GM19324 (cell line): ENCODE measurements at regions not wholly inside any gene's neighbourhood (a gene's known extent, or its start where the extent isn't known, plus 50 kb on each side); places are given as distances from the start of the nearest gene placed in this dataset.
"Not testable (repeated sequence)": the region's sequence is repeated elsewhere in the genome, so short reads cannot be mapped to it uniquely, and the experiment has no call there.

ENCODE experiments used
- ATAC-seq: cut with Tn5 transposase; IDR thresholded peaks from one replicate; pipeline ENCODE4 v1.9.1; 2021; ENCODE audit warnings: mild to moderate bottlenecking, moderate library complexity; ENCODE audit not compliant: unreplicated experiment, low FRiP score

DNA sequence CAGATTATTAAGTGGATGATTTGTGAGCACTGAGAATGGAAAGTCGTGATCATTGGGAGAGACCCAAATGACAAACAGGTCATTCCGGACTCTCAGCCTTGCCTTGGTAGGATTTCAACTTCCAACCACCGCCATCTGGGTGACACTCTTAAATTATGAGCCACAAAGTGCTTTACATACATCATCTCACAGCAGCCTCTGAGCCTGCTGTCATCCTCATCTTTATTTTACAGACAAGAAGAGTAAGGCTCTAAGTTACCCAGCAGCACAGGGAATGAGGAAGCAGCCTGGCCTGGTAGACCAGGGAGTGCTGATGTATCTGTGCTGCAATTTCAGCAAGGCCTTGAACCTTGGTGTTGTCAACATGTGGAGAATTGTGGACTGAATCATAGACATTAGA is 105.8 kb upstream of the TRIM2 start:
- no peak for ATAC-seq

DNA sequence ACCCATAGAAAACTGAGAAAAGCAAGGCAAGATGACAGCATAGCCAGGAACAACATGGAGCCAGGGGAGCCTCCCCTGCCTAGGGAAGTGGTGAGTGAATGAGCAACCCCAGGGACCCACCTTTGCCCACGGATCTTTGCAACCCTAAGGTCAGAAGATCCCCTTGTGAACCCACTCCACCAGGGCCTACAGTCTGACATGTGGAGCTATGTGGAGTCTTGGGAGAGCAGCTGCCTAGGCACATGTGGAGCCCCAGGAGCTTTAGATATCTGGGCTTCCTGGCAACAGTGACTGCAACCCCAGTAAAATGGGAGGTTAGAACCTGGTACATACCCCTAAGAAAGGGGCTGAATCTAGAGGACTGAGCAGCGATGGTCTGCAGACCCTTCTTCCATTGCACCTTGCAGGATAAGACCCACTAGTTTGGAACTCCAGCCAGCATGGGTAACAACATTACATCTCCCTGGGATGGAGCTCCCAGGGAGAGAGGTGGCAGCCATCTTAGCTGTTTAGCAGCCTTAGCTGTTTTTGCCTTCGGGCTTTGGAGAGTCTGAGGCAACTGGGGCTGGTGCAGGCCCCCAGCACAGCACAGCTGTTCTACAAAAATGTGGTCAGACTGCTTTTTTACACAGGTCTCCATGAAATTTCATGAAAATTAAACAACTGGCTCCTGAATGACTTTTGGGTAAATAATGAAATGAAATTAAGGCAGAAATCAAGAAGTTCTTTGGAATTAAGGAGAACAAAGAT is 104.7 kb upstream of the TRIM2 start:
- no peak for ATAC-seq

DNA sequence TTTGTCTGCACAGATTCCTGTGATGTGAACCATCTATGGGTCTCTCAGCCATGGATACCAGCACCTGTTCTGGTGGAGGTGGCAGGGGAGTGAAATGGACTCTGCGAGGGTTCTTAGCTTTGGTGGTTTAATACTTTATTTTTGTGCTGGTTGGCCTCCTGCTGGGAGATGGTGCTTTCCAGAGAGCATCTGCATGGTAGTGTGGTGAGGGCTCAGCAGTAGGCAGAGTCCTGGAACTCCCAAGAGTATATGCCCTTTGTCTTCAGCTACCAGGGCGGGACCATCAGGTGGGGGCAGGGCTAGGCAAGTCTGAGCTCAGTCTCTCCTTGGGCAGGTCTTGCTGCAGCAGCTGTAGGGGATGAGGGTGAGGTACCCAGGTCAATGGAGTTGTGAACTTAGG is 97.5 kb upstream of the TRIM2 start:
- not testable (repeated sequence) for ATAC-seq

DNA sequence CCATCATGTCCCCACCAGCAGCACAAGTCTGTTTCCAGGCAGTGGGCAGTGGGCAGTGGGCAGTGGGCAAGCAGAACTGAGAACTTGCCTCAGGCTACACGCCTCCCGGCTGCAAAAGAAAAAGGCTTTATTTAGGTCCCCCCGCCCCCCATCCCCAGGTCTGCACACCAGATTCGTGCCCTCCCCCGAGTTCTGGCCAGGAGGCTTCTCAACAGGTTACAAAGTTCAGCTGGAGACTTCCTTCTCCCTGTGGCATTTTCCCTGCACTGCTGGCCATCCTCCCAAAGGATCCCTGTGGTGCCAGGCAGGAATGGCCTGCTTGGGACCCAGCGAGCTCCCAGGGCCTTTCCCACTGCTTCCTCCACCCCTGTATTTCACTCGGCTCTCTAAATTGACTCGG is 97.0 kb upstream of the TRIM2 start:
- ATAC-seq: no peak

DNA sequence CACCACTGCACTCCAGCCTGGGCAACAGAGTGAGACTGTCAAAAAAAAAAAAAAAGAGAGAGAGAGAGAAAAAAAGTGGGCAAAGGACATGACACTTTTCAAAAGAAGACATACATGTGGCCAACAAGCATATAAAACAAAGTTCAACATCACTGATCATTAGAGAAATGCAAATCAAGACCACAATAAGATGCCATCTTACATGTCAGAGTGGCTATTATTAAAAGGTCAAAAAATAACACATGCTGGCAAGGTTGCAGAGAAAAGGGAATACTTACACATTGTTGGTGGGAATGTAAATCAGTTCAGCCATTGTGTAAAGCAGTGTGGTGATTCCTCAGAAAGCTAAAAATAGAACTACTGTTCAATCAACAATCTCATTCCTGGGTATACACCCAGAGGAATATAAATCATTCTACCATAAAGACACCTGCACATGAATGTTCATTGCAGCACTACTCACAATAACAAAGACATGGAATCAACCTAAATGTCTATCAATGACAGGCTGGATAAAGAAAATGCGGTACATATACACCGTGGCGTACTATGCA is 94.9 kb upstream of the TRIM2 start:
- ATAC-seq: no peak

DNA sequence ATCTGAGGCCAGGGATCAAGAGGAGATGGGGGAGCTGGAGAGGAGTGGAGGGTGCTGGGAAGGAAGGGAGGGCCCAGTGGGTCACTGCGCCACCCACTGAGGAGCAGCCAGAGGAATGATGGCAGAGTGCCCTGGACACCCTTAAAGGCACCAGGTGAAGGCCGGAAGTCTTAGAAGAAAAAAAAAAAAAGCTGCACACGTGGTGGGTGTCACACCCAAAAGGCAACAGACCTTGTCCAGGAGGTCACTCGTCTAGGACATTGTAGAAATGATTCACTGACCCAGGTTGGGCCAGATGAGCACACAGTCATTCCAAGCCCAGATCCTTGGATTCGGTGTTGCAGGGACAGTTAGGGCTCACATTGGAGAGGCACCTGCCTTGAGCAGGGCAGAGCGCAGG is 93.5 kb upstream of the TRIM2 start:
- ATAC-seq: no peak

DNA sequence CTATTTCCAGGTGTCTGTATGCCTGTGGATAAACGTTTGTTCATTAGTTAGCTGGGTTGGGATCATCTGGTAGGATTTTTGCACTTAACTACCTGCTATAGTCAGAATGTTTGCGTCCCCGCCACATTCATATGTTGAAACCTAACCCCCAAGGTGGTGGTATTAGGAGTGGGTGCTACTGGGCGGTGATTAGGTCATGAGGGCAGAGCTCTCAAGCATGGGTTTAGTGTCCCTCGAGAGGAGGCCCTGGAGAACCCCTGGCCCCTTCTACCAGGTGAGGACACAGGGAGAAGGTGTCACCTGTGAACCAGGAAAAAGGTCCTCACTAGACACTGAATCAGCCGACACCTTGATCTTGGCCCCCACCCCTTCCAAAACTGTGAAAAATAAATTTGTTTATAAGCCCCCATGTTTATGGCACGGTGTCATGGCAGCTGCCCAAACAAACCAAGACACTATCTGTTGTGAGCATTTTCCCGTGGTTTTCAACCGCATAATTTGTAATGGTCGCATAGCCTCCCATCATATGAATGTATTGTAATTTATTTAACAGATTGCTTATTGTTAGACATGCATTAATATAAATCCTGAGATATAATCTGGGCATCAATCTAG is 92.7 kb upstream of the TRIM2 start:
- no peak for ATAC-seq

DNA sequence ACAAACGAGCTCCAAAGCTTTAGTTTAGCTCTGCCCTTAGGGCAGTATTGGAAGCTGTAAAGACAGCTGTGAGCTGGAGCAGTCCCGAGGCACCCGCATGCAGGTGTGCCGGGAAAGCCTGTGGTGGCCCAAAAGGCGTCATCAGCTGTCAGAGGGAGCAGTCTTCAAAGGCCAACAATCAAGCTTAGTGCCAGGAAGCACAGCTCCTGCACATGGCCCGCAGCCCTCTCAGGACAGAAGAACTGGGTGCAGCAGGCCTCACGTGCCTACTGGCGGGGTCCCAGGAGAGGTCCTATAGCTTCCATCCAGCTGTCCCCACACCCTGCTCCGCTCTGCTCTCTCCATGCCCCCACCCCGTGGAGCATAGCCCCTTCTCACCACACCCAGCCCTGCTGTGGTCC is 92.2 kb upstream of the TRIM2 start:
- no peak for ATAC-seq

DNA sequence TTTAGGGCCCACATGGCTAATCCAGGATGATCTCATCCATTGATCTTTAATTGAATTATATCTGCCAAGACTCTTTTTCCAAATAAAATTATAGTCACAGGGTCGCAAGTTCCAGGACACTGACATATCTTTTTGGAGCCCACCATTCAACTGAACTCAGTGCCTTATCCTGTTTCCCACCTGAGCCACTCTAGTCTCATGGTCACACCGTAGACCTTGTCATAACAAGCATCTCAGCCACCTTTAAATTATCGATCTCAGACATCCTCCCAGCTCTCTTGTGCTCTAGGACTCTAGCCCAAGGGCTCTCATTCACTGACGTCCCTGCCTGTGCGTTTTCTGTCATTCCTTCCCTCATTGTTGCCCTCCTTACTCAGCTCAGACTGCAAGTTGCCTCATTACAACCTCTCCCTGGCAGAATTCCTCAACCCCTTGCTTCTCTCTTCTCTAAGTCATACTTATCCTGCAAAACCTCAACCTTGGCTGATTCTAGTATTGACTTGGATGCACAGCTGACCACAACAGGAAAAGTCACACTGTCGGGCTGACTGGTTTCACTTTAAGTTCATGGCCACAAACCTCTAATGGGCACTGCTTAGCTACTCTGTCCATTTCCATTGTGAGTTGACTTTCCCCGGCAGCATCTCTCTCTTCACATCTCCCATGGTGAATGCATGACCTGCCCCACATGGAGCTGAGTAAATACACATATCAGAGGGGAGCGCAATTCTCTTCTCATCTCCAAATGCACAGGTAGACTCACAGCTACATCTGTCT is 91.0 kb upstream of the TRIM2 start:
- no peak for ATAC-seq

DNA sequence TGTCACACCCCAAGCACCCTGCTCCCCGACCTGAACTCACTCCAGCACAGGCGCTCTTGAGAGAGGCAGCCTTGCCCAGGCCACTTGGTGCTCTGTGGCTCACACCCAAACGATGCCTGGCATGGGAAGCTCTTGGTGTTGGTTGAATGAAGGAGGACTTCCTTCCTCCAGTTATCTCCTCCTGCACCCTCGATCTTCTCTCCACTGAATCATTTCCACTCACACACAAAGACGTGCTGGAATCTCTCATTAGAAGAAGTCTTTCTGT is 90.5 kb upstream of the TRIM2 start:
- no peak for ATAC-seq

DNA sequence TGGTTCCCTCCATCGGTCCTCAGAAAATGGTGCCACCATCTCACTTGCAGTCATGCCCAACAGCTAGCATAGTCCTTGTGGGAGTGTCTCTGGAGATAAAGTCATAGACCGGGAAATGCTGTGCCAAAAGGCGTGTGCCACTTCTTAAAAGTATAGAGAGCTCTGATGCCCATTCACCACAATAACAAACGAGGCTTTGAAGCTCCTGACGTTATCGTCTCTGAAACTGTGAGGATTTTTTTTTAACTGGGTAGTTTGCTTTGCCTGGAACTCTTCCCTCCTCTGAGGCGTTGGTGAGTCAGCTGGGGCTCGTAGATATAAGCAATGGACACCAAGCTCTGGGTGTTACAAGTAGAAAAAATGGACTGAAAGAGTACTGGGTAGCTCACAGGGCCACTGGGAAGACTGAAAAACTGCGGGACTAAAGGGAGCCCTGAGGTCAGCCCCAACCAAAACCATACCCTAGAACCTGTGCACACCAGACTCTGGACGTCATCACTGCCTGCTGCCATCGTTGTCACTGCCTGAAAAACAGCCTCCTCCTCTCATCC is 89.4 kb upstream of the TRIM2 start:
- no peak for ATAC-seq

DNA sequence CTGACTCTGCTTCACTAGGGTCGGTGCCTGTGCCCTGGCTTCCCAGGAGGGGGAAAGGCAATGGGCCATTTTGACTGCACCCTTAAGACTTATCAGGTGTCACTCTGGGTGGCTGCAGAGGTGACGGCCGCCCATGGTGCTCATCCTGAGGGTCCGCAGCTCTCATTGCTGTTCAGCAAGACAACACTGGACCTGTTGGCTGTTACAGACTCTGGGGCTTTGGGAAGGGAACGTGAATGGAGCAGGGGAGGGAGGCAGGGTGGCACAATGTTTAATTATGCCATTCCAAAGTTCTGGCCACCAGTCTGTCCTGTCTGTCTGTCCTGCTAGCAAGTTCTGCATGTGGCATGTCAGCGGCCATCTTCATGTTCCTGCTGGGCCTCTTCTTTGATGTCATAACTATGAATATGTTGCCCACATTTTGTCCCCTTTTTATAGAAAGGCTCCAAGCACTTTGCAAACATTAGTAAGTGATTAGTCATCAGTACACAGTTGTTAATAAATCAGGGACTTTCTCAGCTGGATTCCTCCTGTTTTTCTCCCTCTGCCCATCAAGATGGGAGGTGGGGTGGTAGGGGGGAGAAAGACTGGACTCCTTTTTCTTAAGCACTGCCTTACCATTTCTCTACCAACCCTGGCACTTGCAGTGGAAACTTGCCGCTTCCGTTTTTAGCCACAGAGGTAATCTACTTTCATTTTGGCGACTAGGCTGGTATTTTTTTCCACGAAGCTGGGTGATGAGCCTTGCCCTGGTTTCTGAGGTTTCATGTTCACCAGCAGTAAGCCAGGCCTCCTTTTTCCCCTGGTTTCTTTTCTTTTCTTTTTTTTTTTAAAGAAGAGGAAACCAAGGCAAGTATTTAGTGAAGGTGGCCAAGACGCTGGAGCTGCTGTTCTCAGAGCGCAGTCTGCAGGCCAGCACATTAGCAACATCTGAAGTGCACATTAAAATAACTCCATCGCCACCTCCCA is 88.6 kb upstream of the TRIM2 start:
- peak; percentile 79 for ATAC-seq

DNA sequence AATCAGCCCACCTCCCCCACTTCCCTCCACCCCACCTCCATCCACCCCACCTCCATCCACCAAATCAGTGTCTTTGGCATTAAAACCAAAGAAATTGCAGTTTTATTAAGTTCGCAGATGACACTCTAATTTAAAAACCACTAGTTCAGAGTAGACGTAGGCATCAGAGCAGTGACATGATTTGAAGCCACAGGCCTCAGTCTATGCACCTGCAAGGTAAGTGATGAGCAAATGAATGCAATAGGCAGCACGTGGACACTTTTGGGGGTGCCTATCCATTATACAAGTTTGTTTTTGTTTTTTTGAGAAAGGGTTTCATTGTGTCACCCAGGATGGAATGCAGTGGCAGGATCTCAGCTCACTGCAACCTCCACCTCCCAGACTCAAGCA is 88.0 kb upstream of the TRIM2 start:
- no peak for ATAC-seq

DNA sequence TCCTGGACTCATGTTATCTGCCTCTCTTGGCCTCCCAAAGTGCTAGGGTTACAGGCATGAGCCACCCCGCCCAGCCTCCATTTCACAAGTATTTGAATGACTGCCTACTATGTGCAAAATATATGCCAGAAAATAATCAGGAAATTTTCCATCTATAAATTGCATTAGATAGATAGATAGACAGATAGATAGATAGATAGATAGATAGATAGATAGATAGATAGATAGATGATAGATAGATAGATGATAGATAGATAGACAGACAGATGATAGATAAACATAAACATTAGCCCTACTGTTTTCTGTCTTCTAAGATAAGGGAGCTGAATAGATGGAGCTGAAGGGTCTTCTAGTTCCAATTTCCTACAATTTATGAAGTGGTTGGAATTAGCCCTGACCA is 87.4 kb upstream of the TRIM2 start:
- no peak for ATAC-seq

DNA sequence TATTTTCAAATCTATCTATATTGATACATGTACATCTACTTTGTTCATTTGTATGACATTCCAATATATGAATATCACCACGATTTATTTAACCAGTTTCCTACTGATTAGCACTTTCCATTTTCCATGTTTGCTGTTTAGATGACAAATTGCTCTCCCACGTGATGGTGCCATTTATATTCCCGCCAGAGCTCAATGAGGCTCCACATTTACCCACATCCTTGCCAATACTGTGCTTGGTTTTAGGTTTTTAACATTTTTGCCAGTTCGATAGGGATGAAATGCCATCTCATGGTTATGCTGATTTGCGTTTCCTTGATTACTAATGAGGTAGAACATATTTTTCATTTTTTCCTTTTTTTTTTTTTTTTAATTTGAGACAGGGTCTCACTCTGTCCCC is 86.7 kb upstream of the TRIM2 start:
- no peak for ATAC-seq

DNA sequence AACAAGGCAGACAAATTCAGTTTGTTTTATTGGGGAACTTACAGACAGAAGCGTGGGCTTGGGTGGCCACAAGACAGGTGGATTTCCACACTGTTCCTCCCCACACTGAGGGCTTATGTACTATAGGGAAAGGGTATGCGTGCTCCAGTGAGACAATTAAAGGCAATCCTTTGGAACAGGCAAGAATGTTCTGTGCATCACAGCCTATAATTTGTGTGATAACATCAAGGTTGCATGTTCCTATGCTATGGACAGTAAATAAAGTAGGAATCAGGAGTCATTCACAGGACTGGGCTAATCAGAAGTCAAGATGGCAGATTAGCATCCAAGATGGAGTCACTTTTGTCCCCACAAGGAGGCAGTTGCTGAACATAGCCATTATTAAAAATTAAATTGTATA is 84.6 kb upstream of the TRIM2 start:
- ATAC-seq: no peak

DNA sequence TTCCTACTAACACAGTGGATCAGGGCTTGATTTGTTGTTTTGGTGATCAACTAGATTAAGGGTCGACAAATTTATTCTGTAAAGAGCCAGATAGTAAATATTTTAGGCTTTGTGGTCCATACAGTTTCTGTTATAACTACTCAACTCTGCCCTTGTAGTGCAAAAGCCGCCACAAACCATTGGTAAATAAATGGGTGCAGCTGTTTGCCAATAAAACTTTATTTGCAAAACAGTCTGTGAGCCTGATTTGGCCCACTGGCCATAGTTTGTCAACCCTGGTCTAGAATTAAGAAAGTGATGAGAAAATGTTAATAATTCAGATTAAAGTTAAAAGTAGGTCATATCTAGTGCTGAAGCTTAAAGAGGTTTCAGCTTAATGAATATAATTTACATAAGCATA is 84.0 kb upstream of the TRIM2 start:
- no peak for ATAC-seq

DNA sequence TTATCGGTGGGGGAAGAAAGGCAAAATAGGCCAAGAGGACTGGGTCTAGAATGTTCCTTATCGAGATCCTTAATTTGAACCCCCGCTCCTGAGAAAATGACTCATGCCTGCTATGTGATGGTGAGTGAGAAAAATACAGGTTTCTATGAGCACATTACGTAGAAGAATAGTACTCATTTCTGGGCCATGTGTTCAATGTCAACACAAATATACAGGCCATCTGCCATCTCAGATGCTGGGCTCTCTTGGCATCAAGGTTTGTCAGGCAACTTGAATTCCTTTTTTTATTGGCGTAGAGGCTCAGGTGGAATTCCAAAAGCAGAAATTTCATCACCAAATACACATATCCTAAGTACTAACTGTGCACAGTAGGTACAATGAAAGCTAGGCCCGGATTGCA is 81.4 kb upstream of the TRIM2 start:
- ATAC-seq: no peak

DNA sequence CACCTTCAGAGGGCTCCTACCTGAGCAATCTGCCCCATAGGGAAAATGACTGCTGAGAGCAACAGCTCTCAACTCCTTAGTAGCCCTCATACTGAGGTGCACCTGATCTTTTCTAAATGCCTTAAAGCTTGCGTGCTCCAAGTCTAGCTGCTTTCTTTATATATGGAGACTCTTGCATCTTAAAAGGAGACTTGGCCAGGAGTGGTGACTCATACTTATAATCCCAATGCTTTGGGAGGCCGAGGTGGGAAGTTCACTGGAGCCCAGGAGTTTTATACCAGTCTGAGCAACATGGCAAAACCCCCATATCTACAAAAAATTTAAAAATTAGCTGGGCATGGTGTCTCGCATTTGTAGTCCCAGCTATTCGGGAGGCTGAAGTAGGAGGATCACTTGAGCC is 78.1 kb upstream of the TRIM2 start:
- ATAC-seq: no peak

DNA sequence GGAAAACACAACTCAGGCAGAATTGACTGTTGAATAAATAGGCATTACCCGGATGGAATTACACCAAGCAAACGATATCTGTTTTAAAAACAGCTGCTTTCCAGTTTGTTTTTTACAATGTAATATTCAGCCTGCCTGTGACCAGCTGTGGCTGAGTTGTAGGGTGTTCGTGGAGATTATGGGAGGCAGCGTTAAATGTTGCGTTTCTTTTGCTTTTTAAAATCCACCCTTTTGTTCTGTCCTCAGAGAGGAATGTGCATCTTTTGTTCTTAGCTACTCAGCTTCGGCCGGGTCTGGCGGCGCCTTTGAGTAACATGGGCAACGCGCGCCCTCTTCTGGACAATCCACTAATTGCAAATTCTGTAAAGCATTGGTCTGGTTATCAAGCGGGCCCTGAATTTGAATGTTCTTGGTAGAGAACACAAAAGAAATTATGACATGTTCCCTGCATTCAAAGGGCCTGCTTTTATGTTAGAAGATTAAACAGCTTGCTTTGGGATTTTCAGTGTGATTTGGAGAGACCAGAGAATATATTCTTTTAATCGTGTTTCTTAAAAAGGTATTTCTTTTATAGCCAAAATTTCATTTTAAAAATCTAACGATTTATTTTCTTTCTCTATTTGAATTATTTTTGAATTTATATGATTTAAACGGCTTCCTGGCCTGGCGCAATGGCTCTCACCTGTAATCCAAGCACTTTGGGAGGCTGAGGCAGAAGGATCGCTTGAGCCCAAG is 76.3 kb upstream of the TRIM2 start:
- ATAC-seq: no peak
